Glomerular endothelial cell (primary cell): ENCODE measurements at regions not wholly inside any gene's neighbourhood (a gene's known extent, or its start where the extent isn't known, plus 50 kb on each side); places are given as distances from the start of the nearest gene placed in this dataset.
A peak's percentile ranks its signal among the peaks of the same experiment; 100 is the strongest.
"Not testable (repeated sequence)": the region's sequence is repeated elsewhere in the genome, so short reads cannot be mapped to it uniquely, and the experiment has no call there.

Experiments
- DNase-seq: peaks from one replicate; pipeline ENCODE4 v3.0.0-alpha.2; 2011; ENCODE audit warnings: low read depth, low spot score; ENCODE audit errors: extremely low read depth

DNA sequence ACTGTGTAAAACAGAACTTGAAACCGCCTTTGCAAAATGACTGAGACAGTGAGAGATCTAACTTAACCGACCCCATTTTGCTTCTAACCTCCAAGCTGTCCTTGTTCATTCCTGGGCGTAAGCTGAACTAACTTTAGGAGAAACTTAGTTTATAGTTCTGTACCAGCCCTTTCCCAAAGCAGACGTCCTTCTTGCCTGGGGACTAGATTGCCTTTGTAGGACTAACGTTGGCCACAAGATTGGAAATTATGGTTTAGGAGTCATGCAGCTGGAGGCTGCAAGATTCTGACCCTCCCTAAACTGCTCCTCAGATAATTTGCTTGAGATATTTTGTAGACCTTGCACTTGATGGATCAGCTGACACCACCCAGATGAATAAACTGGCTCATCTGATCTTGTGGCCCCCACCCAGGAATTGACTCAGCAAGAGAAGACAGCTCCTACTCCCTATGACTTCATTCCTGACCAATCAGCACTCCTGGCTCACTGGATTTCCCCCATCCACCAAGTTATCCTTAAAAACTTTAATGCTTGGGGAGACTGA, 219.9 kb upstream of the PROK2 start:
- no peak for DNase-seq

DNA sequence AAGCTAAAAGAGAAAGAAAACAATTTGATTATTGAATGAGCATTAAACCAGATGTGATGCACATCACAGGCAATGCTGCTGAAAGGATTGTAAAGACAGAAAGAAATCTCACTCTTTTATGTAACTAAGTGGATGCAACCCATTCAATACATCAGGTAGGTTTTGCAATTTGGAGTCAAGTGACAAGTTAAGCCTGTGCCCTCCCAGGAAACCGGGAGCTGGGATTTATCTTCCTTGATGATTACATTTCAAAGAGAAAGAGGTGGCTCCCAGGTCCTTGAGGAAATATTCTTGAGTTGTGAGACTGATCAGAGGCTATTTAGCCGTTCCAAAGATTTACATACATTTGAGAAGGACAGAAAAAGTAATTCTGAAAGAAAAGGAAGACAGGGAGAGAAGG, 219.0 kb upstream of the PROK2 start:
- DNase-seq = no peak

DNA sequence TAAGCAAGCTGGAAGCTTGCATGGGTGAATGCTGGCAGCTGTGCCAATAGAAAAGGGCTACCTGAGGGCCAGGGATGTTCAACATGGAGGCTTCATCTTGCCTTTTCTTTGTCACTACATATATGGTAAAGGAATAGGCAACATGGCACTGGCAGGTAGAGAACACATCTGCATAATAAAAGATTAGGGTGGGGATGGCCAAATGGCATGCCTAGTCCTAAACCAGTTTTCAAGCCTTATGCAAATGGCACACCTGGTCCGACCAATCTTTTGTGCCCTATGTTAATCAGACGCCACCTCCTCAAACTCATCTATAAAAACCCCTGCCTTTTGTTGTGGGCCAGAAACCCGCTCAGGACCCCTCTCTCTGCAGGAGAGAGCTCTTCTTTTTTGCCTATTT, 216.8 kb upstream of the PROK2 start:
- DNase-seq = no peak

DNA sequence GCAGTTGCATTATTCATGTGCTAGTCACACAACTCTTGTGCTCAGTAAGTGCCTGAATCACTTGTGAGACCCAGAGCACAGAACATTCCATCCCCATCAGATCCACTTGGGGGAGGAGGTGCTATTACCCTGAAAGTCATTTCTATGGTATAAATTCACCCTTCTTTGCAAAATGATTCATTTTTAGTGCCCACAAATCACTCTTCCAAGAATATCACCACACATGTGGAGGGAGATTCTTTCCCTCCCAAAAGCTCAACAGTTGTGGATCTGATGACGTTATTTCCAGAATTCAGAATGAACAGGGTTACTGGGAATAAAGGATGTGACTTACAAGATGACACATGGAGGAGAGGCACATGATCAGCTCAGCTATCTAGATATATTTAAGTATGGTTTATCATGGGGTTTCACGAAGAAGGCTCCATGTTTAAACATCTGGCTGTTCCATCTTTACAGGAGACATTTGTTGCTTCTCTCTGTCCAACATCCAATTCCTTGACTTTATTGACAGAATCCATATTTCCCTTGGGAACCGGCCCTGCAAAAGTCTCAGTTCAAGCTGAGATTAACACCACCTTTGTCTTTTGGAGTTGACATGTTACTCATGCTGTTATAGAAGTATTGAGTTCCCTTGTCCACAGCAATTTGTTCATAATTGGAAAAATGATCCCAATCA, 214.2 kb upstream of the PROK2 start:
- no peak for DNase-seq

DNA sequence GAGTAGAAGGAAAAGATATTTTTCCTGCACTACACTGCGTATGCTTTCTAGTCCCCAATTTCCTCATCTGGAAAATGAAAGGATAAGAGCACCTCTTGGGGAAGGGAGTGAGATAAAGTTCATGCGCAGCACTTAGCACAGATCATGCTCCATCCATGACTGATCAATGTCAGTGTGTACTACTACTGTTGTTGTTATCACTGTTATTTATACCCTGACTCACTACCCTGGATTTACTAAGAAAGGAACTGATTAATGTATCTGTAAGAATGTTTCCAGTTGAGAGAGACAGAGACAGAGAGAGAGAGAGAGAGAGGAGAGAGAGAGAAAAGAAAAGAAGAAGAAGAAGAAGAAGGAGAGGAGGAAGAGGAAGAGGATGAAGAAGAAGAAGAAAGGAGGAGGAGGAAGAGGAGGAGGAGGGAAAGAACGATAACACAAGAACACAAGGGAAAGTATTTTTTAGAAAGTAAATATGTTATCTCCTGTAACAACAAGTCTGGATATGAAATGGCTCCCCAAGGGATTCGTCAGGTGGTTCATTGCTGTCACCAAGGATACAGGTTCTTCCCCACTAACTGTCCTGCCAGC, 212.2 kb upstream of the PROK2 start:
- no peak for DNase-seq

DNA sequence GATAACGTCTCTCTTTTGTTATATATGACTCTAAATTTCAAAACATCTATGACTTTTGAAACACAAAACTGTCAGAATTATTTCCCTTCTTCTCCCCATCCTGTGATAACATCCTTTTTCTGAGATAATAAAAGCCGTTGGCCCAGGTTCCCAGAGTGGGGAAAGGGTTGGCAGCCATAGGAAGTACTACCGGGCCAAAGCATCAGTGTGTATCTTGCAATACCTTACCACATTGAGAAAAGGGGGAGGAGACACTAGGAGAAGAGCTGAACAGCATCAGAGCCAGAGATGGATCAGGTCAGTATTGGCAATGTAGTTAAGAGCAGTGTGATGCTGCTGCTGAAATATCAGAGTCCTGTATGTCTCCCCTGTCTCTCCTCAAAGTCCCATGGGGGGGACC, 210.0 kb upstream of the PROK2 start:
- no peak for DNase-seq

DNA sequence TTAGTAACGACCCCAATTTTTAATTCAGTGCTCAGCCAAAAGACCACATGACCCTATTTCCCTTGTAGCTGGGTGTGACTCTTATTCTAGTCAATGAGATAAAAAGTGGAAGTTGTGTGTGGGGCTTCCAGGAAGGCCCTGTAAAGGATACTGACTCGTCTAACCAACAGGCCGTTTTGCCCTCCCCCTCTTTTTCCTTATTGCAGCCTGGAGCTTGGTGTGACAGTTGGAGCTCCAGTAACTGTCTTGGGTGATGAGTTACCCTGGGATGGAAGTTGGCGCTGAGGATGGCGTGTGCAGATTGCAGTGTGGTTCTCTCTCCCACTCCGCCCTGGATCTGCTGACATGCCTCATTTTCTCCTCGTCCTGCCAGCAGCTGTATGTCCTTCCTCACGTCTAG, 209.3 kb upstream of the PROK2 start:
- no peak for DNase-seq

DNA sequence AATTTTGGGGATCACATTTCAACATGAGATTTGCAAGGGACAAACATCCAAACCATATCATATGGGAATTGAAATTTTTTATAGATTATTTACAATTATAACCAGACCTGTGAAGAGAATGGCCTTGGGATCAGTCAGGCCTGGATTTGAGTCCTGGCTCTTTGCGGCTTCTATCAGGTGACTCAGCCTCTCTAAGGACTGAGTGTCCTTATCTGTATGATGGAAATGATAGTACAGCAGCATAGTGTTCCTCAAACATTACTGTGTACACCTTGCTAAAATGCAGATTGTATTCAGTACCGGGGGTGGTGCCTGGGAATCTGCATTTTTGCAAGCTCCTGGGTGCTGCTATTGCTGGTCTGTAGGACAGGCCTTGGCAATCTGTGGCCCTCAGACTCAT, 206.7 kb upstream of the PROK2 start:
- DNase-seq = no peak

DNA sequence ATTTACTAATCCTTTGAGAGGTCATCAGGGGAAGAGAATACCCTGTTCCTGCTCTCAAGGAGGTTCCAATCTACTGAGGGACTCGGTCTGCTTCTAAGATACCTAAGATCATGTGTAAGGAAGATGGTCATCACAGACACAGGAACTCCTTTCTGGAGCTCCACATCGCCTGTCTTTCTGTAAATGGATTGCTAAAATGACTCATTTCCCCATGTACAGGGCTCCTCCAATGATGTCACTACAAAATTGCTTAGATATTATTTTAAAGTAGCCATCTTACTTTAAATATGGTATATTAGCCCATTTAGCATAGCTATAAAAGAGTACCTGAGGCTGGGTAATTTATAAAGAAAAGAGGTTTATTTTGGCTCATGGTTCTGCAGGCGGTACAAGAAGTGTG, 206.1 kb upstream of the PROK2 start:
- DNase-seq = no peak

DNA sequence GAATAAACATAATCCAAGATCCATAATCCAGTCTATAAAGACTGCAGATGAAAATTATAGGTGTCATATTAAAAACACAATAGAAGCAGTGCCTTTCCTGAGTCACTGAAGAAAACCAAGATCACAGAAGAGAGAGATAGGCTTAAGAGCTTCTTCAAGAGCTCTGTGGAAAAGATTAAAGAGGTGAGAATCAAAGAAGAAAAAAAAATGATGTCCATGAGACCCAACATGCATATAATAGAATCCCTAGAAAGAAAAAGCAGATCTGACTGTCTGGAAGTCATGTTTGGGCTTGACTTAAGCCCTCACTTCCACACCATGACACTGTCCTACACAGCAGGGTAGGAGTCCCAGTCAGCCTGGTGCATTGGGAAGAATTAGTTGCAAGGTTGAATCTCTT, 205.6 kb upstream of the PROK2 start:
- no peak for DNase-seq

DNA sequence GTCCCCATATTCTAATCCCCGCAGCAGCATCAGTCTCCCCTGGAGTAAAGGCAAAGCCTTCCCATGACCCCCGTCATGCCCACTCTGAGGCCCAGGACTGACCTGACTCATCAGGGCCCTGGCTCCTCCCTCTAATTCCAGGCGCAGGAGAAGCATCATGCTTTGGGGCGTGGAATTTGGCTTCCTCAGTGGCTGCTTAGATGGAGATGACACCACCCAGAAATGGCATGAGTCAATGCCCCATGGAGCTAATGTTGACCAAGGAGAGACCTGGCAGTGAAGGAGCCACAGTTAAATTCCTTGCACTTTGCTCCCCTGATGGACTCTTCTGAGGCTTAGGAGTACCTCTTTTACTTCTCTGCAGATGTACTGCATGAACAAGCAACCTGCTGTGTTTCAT, 204.2 kb upstream of the PROK2 start:
- no peak for DNase-seq

DNA sequence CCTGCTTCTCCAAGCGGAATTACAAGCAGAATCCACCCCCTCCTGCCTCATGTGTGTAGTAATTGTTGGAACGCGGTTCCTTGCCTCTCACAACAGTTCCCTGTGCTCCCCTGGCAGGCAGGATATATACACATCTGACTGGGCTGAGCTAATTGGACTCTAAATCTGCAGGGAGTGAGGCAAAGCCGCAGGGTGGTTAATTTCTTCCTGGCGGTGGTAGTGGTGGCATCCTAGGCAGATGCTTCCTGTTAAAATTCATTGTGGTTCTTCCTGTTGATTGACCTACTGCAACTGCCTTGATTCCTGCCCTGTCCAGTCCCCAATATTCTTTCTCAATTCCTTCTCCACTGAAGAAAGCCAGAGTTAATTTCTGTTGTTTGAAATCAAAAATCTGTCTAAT, 202.9 kb upstream of the PROK2 start:
- peak; percentile 10 for DNase-seq

DNA sequence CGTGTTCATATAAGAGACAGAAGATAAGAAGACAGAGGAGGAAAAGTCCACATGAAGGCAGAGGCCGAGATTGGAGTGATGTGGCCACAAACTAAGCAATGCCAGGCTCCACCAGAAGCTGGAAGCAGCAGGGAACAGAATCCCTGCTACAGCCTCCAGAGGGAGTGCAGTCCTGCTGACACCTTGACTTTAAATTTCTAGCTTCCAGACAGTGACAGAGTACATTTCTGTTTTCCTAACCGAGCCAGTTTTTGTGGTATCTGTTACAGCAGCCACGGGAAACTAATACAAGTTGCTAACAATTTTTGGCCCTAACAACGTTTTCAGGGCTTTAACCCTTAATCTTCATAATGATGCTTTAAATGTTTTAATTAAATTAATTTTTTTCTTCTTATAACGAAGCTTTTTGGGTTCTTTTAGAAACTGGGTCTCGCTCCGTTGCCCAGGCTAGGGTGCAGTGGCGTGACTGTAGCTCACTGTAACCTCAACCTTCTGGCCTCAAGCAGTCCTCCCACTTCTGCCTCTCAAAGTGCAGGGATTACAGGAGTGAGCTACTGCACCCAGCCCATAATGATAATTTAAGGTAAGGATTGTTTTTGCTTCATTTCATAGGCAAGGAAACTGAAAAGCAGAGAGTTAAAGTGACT, 202.3 kb upstream of the PROK2 start:
- no peak for DNase-seq

DNA sequence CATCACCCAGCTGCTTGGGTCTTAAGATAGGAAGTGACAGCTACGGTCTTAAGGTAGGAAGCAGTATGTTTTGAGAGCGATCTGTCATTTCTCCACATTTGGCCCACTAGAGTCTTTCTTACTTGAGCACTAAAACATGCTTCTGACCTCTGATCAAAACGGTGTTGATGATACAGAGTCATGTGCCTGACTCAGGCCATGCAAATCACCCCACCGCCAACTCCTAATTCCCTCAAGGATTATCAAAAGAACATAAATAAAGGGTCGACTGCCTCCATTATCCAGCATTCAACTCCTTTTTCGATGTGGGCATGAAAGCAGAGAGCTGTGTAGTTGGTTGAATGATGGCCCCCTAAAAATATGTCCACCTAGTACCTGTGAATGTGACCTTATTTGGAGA, 201.7 kb upstream of the PROK2 start:
- no peak for DNase-seq

DNA sequence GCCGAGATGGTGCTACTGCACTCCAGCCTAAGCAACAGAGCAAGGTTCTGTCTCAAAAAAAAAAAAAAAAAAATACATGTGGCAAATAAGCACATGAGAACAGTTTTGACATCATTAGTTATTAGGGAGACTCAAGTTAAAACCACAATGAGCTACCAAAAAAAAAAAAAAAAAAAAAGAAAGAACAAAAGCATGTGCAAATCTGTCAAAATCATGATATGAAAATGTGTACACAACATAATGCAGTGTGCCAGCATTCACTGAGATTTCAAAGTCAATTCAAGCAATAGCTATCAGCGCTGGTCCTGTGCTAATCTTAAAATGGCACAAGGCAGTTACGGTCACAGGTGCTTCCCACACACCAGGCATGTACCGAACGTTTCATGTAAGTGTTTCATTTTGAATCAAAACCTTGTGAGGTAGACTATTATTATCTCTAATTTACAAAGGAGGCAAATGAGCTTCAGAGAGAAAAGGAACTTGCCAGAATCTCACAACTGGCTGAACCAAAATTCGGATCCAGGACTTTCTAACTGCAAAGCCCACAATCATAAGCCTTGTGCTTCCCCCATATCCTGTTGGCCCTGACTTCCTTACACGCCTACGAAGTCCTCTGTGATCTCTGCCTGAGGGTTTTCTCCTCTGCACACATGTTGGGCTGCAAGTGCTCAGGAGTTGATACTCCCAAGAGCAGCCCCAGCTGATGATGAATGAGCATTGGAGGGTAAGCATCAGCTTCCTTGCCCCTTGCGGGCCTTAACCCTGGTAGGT, 200.1 kb upstream of the PROK2 start:
- no peak for DNase-seq

DNA sequence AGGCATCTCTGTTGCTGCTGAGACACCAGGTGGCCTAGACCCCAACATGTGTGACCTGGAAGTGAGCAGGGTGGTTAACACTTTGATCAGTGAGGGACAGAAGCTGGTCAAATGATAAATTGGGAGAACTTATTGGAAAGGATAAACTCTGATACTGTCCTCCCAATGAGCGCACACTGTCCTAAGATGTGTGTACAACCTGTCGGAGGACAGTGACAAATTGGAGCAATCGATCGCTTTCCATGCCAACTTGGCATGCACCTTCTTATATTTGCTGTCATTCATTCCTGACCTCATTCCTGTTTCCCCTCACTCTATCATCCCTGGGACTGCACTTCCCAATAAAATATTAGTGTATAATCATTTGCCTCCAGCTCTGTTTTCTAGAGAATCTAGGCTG, 198.7 kb upstream of the PROK2 start:
- no peak for DNase-seq

DNA sequence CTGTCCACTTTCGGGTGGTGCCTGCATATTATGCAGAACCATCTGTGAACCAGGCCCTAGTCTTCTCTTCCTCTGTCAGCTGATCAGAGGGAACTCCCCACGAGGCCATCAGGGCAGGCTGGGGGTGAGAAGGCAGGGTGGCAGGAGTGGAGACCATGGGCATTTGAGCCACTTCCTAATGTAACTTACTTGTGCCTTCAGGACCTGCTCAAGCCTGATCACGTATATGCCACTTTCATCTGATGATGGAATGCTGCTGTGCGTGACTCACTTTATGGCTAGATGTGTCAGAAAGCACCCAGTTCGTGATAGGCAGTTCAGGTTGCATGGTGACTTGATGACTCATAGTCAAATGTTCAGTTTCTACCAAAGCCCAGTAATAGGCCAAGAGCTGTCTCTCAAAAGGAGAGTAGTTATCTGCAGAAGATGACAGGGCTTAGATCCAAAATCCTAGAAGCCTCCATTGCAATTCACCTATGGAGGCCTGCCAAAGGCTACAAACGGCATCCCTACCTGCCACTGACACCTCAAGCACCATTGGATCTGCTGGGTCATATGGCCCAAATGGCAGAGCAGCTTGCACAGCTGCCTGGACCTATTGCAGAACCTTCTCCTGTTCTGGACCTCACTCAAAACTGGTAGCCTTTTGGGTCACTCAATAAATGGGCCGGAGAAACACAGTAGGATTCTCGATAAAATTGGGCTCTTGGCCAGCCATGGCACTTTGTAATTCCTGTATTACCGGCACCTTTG, 197.7 kb upstream of the PROK2 start:
- DNase-seq = not testable (repeated sequence)

DNA sequence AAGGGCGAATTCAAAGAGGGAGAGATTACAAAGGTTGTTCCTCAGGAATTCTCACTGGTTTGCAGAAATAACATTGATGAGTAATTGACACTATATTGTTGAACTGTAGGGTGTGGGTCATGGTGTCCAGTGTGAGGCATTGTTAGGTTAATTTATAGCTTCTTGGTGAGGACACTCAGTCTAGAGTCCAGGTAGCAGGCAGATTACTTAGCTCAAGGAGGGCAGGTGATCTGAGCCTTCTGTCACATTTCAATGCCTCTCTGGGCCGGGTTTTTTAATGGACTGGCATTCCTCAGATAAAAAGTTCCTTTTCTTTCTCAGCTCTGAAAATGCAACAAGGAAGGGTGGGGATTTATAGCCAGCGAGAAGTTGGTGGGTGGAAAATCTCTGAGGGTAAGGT, 194.2 kb upstream of the PROK2 start:
- no peak for DNase-seq

DNA sequence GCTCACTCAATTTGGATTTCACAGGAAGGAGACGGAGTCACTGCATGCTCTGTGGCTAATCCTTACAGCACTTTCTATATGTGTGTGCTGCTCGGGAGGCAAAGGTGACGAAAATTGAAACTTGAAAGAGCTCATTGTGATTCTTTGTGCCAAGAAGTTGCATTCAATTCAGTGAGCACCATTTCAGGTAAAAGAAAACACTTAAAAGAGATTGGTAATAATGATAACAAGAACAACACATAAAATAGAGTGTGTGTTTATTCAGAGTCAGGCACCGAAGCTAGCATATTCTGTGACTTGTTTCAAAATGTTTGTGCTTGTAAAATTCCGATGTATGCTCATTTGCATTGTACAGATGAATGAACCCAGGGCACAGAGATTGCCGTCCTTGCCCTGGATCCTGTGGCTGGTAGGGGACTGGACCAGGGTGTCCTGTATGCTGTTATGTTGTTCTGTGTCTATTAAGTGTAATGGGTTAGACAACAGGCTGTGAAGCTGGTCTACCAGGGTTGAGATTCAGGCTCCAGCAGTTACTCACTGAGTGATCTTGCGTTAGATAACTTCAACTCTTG, 193.3 kb upstream of the PROK2 start:
- no peak for DNase-seq

DNA sequence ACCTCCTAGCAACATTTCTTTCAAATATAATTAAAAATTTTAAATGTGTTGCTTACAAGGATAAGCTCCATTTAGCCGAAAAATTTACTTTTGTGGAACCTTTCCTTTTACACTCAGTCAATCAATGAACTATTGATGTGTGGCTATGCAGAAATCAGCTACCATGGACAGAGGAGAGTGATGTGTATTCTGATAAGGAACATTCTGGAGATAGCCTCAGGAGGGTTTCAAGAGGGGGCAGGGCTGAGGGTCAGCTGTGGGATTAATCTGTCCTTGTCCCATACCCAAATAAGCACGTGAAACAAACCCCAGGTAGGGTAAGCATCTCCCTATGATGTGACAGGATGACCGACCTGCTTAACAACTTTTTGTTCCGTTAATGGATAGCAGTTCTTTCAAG, 192.6 kb upstream of the PROK2 start:
- no peak for DNase-seq
